ENCODE measurements at regions not wholly inside any gene's neighbourhood (a gene's known extent, or its start where the extent isn't known, plus 50 kb on each side); places are given as distances from the start of the nearest gene placed in this dataset.

DNA sequence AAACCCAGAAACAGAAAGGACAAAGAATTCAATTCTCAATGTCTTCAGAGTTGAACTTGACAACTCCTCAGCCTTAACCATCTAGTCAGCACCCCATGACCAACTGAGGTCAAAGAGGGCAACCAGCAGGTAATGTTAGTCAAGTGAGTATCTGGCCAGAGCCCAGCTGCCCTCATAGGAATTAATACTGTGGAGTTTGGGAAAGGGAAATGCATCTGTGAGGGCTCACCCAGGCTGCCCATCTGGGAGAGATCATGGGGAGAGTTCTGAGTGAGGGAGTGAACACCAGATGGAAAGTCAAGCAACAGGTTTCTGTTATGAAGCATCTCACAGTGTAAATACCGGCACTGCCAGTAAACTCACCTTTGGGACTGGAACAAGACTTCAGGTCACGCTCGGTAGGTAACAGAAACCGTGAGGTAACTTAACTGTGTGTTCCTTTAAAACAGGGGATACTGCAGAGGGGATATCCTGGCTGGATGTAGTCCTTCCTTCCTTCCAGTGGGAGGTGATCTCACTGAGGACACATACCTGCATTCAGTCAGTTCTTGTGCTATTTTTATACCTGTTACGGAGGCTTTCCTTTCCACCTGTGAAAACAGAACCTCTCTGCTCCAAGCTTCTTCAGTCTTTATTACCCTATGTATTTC, 94.4 kb downstream of the DAD1 start:
- TF ChIP-seq CREB5 (CRISPR knock-in tag; IDR thresholded peaks at IDR 0.05; ENCODE audit: low read depth) (no peak), CSRNP3 (CRISPR knock-in tag; IDR thresholded peaks at IDR 0.05) (no peak), ZFP3 (CRISPR knock-in tag; IDR thresholded peaks at IDR 0.05) (no peak), SNAI2 (CRISPR knock-in tag; IDR thresholded peaks at IDR 0.05) (no peak), ISL1 (CRISPR knock-in tag; IDR thresholded peaks at IDR 0.05) (no peak)
- ATAC-seq, result no peak

DNA sequence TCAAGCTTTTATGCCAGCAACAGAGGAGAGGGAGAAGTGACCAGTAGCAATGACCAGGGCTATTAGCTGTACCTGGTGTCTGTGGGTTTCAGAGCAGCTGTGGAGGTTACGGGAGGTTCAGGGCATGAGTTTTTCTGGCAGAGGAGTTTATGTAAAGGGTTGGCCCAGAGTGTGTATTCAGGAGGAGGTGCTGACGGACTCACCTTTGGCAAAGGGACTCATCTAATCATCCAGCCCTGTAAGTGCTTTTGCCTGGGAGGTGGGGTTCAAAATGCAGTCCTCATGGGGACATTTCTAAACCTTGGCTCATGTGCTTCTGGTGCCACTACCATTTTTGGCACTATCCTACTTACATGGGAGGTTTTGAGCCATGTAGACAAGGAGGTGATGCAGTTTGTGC, 95.3 kb downstream of the DAD1 start:
- no peak for ATAC-seq
- TF ChIP-seq RARB (CRISPR knock-in tag; IDR thresholded peaks at IDR 0.05) (no peak), ISL1 (CRISPR knock-in tag; IDR thresholded peaks at IDR 0.05) (no peak), TSHZ2 (CRISPR knock-in tag; IDR thresholded peaks at IDR 0.05) (no peak), ZNF70 (CRISPR knock-in tag; IDR thresholded peaks at IDR 0.05) (no peak), ESRRG (CRISPR knock-in tag; IDR thresholded peaks at IDR 0.05) (no peak), ZFP30 (CRISPR knock-in tag; IDR thresholded peaks at IDR 0.05) (no peak), CREB5 (CRISPR knock-in tag; IDR thresholded peaks at IDR 0.05; ENCODE audit: low read depth) (no peak), ZC3H10 (CRISPR knock-in tag; IDR thresholded peaks at IDR 0.05) (no peak), ZNF8 (CRISPR knock-in tag; IDR thresholded peaks at IDR 0.05) (no peak), TOX (CRISPR knock-in tag; IDR thresholded peaks at IDR 0.05; ENCODE audit: borderline replicate concordance) (no peak), ARNTL (CRISPR knock-in tag; IDR thresholded peaks at IDR 0.05; ENCODE audit: borderline replicate concordance, low read depth) (no peak), PPARA (CRISPR knock-in tag; IDR thresholded peaks at IDR 0.05; ENCODE audit: borderline replicate concordance) (no peak), BACH2 (CRISPR knock-in tag; IDR thresholded peaks at IDR 0.05; ENCODE audit: borderline replicate concordance) (no peak), PATZ1 (CRISPR knock-in tag; IDR thresholded peaks at IDR 0.05; ENCODE audit: borderline replicate concordance) (no peak), ZFP3 (CRISPR knock-in tag; IDR thresholded peaks at IDR 0.05) (no peak)
- TF ChIP-seq, protein P1, sequence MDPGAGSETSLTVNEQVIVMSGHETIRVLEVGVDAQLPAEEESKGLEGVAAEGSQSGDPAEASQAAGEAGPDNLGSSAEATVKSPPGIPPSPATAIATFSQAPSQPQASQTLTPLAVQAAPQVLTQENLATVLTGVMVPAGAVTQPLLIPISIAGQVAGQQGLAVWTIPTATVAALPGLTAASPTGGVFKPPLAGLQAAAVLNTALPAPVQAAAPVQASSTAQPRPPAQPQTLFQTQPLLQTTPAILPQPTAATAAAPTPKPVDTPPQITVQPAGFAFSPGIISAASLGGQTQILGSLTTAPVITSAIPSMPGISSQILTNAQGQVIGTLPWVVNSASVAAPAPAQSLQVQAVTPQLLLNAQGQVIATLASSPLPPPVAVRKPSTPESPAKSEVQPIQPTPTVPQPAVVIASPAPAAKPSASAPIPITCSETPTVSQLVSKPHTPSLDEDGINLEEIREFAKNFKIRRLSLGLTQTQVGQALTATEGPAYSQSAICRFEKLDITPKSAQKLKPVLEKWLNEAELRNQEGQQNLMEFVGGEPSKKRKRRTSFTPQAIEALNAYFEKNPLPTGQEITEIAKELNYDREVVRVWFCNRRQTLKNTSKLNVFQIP (CRISPR knock-in tag; IDR thresholded peaks at IDR 0.05; ENCODE audit: borderline replicate concordance, low read depth), result no peak
